GM12878 (cell line): ENCODE measurements at regions not wholly inside any gene's neighbourhood (a gene's known extent, or its start where the extent isn't known, plus 50 kb on each side); places are given as distances from the start of the nearest gene placed in this dataset.

Source experiments
- ATAC-seq: fragments of 200-7000 bp; cut with Tn5 transposase; 3 replicates; pipeline ENCODE4 v1.9.1; 2020; ENCODE audit warnings: mild to moderate bottlenecking, moderate library complexity
- BruUV-seq: library from RNA; stranded (reverse); fragments of 400-500 nt; replicated peaks from 2 replicates; lab custom pipeline; 2021; lab: Mats Ljungman, UMichigan
- CTCF ChIA-PET: fragments of 300-600 bp; sonication (Branson Sonifier 250); formaldehyde crosslinking; extraction: SDS; loops from one replicate; lab custom pipeline; 2021; ENCODE audit warnings: inconsistent platforms; lab: Yijun Ruan, JAX
- POLR2A ChIA-PET: fragments of 350-600 bp; formaldehyde crosslinking; extraction: SDS; loops from one replicate; lab custom pipeline; 2021; ENCODE audit warnings: inconsistent platforms; lab: Charles Lee
- RAD21 ChIA-PET: fragments of 300-600 bp; sonication (Branson Sonifier 250); formaldehyde crosslinking; loops from one replicate; lab custom pipeline; 2023; ENCODE audit warnings: antibody characterized with exemption; ENCODE audit not compliant: unreplicated experiment; lab: Charles Lee
- SMC1A ChIA-PET: fragments of 300-600 bp; sonication (Branson Sonifier 250); formaldehyde crosslinking; loops from one replicate; lab custom pipeline; 2023; ENCODE audit not compliant: unreplicated experiment, uncharacterized antibody; lab: Charles Lee
- DNase-seq: peaks from one replicate; pipeline ENCODE4 v3.0.0-alpha.2; 2011; ENCODE audit warnings: low read depth, low spot score
- FAIRE-seq: peaks from 3 replicates; lab custom pipeline; 2011; peaks lifted over from hg19 to GRCh38; lab: Jason Lieb, UNC
- H2AFZ ChIP-seq: 2 replicates; pipeline ENCODE4 v1.6.0; 2011; ENCODE audit warnings: low read depth, low read length, control low read depth; ENCODE audit not compliant: control insufficient read depth
- H3K27ac ChIP-seq: 2 replicates; pipeline ENCODE4 v1.5.1; 2011; ENCODE audit warnings: control low read depth; ENCODE audit not compliant: control insufficient read depth, insufficient read depth
- H3K27me3 ChIP-seq, 2 experiments: replicated peaks in 1 of 2; 2 replicates each; pipeline versions ENCODE4 v1.6.0 to v1.6.1; 2011; ENCODE audit warnings: low read length in 1 of 2; ENCODE audit not compliant: control insufficient read depth in 2 of 2, insufficient read depth in 2 of 2
- H3K36me3 ChIP-seq, 2 experiments: 2 replicates each; pipeline ENCODE4 v1.5.1; 2011; ENCODE audit warnings: low read length in 1 of 2; ENCODE audit not compliant: control insufficient read depth in 2 of 2, insufficient read depth in 2 of 2
- H3K4me1 ChIP-seq: 2 replicates; pipeline ENCODE4 v1.6.1; 2011; ENCODE audit warnings: mild to moderate bottlenecking, low read length, moderate library complexity, mixed read lengths; ENCODE audit not compliant: control insufficient read depth, insufficient read depth
- H3K4me2 ChIP-seq: 2 replicates; pipeline ENCODE4 v1.6.0; 2011; ENCODE audit warnings: control low read depth; ENCODE audit not compliant: control insufficient read depth, insufficient read depth
- H3K4me3 ChIP-seq: fragments of 200-600 bp; sonication (generic); 2 replicates; pipeline ENCODE4 v1.5.1; 2016
- H3K79me2 ChIP-seq: 2 replicates; pipeline ENCODE4 v1.6.0; 2011; ENCODE audit warnings: low read length; ENCODE audit not compliant: control insufficient read depth, insufficient read depth
- H3K9ac ChIP-seq: 2 replicates; pipeline ENCODE4 v1.8.0; 2011; ENCODE audit warnings: low read length, control low read depth, mixed read lengths; ENCODE audit not compliant: control insufficient read depth, insufficient read depth
- H3K9me3 ChIP-seq: replicated peaks from 3 replicates; pipeline ENCODE4 v1.5.1; 2011; ENCODE audit warnings: mild to moderate bottlenecking, low read length; ENCODE audit not compliant: control insufficient read depth, insufficient read depth
- H4K20me1 ChIP-seq: 2 replicates; pipeline ENCODE4 v1.6.0; 2011; ENCODE audit not compliant: control insufficient read depth, insufficient read depth
- ASH2L ChIP-seq: fragments of 300-600, 200-600 bp; sonication (generic); IDR thresholded peaks from 2 replicates; pipeline ENCODE4 v1.6.1; 2017; ENCODE audit warnings: low read depth, mild to moderate bottlenecking, borderline replicate concordance
- FOS ChIP-seq: IDR thresholded peaks from 3 replicates; pipeline ENCODE4 v1.6.1; 2011; ENCODE audit warnings: borderline replicate concordance; ENCODE audit not compliant: insufficient read length; ENCODE audit errors: extremely low read depth
- IKZF2 ChIP-seq, 2 experiments: fragments of 450-650 bp; IDR thresholded peaks; 2 replicates each; pipeline ENCODE4 v1.6.1; 2017; ENCODE audit warnings: mild to moderate bottlenecking in 2 of 2, moderate library complexity in 2 of 2
- MAX ChIP-seq: IDR thresholded peaks from 2 replicates; pipeline ENCODE4 v1.6.1; 2012; ENCODE audit warnings: low read depth, low read length, improper control_type of control experiment
- NFIC ChIP-seq: IDR thresholded peaks from 2 replicates; pipeline ENCODE4 v1.6.1; 2012; ENCODE audit warnings: low read depth, mild to moderate bottlenecking, inconsistent platforms, low read length, moderate library complexity
- RUNX3 ChIP-seq: IDR thresholded peaks from 2 replicates; pipeline ENCODE4 v1.6.1; 2012; ENCODE audit warnings: low read length, inconsistent platforms
- SIN3A ChIP-seq: IDR thresholded peaks from 2 replicates; pipeline ENCODE4 v1.6.1; 2012; ENCODE audit warnings: low read depth, low read length, improper control_type of control experiment
- ZNF24 ChIP-seq: fragments of 450-650 bp; IDR thresholded peaks from 2 replicates; pipeline ENCODE4 v1.6.1; 2017; ENCODE audit warnings: antibody characterized with exemption, mild to moderate bottlenecking
- WGBS: methylation state at CpG from one replicate; pipeline ENCODE4 v1.1.6; 2016; ENCODE audit warnings: low lambda C conversion rate; ENCODE audit not compliant: insufficient replicate concordance, insufficient coverage; ENCODE audit errors: missing lambda C conversion rate; 5-methylcytosine and 5-hydroxymethylcytosine counted together
- in situ Hi-C: fragments of 300-500 bp; cut with MboI; formaldehyde crosslinking; loops from 9 replicates; pipeline ENCODE4 v1.14.3; 2018; ENCODE audit warnings: mixed read lengths
- intact Hi-C: fragments of 100-400 bp; cut with micrococcal nuclease; formaldehyde crosslinking; loops from one replicate; pipeline ENCODE4 v1.14.2; 2022; ENCODE audit not compliant: unreplicated experiment

- Histone ChIP-seq H3K36me3 (no peaks in the 10 kb centered on the region), H2AFZ (no peak overlapping the region), H3K9me3 (no peaks in the 10 kb centered on the region), H3K79me2 (no peaks in the 10 kb centered on the region), H3K27me3 (no peaks in the 10 kb centered on the region), H3K9ac (no peak overlapping the region), H4K20me1 (no peaks in the 10 kb centered on the region), H3K27ac (no peak overlapping the region), H3K4me2 (no peak overlapping the region), H3K4me1 (no peaks in the 10 kb centered on the region), H3K4me3 (no peak overlapping the region)
- ATAC-seq (no peak), DNase-seq (no peak), FAIRE-seq (no peak)
- SMC1A ChIA-PET = no interaction called here
- RAD21 ChIA-PET = no interaction called here
- 0% methylated on average over 1 of the region's 1 CpG for WGBS
- TF ChIP-seq MAX (no peak), SIN3A (no peak), ZNF24 (no peak), IKZF2 (IDR thresholded peaks at IDR 0.05) (no peak)
- in situ Hi-C loops = no loop called here
- POLR2A ChIA-PET = no interaction called here
- no TSS peak for BruUV-seq
- intact Hi-C loops = no loop called here
- CTCF ChIA-PET = interaction anchor here (1.2 kb wide), 1 partner anchor 414 kb away, joined by 4 read pairs; no protein-coding TSS in a partner anchor
Observed at GRCh38 chr13:100986571-100986970, 312.0 kb upstream of the TMTC4 start.

GRCh38 chr13:100984085-100984705 is 309.6 kb upstream of the TMTC4 start:
- no peak for FAIRE-seq
- Histone ChIP-seq H3K4me2 (no peak overlapping the region), H3K4me3 (no peak overlapping the region), H4K20me1 (no peaks in the 10 kb centered on the region), H3K36me3 (no peaks in the 10 kb centered on the region), H3K79me2 (no peaks in the 10 kb centered on the region), H3K9me3 (no peaks in the 10 kb centered on the region), H3K4me1 (no peaks in the 10 kb centered on the region), H3K9ac (no peak overlapping the region), H3K27ac (no peak overlapping the region), H3K27me3 (no peaks in the 10 kb centered on the region), H2AFZ (no peak overlapping the region)
- no TSS peak for BruUV-seq
- intact Hi-C loops = no loop called here
- ChIA-PET SMC1A (no interaction called here), CTCF (interaction anchor here (0.6 to 0.7 kb wide), 3 partner anchors 14 to 375 kb away, joined by 3 read pairs; no protein-coding TSS in a partner anchor), POLR2A (no interaction called here), RAD21 (no interaction called here)
- ATAC-seq = no peak
- in situ Hi-C loops = no loop called here
- 0% methylated on average over 3 of the region's 3 CpGs for whole genome bisulfite sequencing
- no peak for DNase-seq
- TF ChIP-seq RUNX3 (no peak), ASH2L (no peak), FOS (no peak), NFIC (no peak)
